HG03558 (cell line): ENCODE measurements at regions not wholly inside any gene's neighbourhood (a gene's known extent, or its start where the extent isn't known, plus 50 kb on each side); places are given as distances from the start of the nearest gene placed in this dataset.
"Not testable (repeated sequence)": the region's sequence is repeated elsewhere in the genome, so short reads cannot be mapped to it uniquely, and the experiment has no call there.

Experiments
- ATAC-seq: cut with Tn5 transposase; IDR thresholded peaks from one replicate; pipeline ENCODE4 v1.9.1; 2021; ENCODE audit warnings: moderate number of reproducible peaks; ENCODE audit not compliant: unreplicated experiment; ENCODE audit errors: extremely low read depth

GRCh38 chr15:22238276-22238958 lies 158.1 kb downstream of the OR4M2 start:
- ATAC-seq = not testable (repeated sequence)

DNA sequence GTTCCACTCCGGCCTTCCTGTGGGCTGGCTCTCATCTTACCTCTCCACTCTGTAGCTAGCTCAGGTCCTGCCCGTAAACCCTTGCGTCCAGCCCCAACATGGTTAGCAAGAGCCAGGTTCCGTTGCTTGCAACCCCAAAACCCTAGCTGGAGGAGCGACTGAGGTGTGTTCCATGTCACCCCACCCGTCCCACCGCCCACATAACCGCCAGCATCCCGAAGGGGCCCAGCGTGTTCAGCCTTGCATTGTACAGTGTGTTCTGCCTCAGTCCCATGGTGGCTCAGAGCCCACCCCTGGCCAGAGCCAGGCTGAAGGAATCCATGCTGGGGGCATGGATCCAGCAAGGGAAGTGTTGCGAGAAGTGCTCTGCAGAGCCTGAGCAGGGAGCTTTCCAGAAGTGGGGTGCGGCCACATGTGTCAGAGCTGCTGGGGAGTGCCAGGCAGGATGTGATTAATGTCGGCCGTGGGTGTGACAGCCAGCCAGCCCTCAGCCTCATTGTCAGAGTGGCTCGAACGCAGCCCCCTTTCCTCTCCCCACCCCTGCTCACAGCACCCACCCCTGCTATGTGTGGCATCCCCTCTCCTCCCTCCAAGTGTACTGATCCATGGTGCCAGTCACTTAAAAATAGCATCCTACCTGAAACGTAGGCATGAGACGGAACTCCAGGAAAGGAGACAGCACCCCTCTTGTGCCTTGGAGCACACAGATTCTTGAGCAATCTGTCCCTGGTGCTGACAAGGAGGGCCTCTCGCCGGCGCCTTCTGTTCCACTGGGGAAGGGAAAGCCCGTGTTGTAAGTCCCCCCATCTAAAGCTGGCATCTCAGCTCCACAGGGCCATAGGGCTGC lies 158.9 kb downstream of the OR4M2 start:
- not testable (repeated sequence) for ATAC-seq

- ATAC-seq = no peak
These were observed 159.5 kb downstream of the OR4M2 start for GRCh38 chr15:22239806-22240180.

DNA sequence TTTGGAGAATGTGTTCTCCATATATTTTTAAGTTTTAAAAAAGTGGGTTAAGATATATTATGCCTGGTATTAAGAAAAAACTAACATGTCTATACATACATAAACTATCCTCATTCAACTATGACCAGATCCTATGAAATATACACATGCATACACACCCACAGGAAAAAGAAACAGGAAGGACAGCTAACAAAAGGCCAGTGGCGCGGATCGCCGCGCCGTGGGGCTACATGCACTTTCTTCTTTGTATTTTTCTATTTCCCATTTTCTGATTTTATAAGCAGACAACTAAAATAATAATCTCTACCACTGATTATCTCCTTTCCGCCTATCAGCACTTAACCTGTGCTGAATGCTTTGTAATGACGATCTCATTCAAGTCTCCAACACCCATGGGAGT lies 160.1 kb downstream of the OR4M2 start:
- no peak for ATAC-seq

- no peak for ATAC-seq
These were observed 160.7 kb downstream of the OR4M2 start for GRCh38 chr15:22240986-22241385.

DNA sequence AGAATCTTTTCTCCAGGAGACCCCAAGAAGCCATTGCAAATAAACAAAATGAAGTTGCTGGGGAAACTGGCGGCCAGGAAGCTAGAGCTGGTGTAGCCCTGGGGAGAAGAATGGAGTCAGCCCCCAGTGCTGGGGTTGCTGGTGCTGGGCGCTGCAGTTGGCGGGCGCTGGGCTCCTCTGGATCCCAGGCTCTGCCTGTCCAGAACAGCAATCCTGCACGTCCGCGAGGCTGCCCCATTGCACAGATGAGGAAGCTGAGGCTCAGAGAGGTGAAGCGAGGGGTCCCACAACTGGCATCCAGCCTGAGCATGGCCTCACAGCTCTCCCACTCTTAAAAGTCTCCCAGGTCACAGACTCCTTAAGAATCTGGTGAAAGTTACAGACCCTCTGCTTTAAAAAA lies 161.1 kb downstream of the OR4M2 start:
- ATAC-seq = no peak

DNA sequence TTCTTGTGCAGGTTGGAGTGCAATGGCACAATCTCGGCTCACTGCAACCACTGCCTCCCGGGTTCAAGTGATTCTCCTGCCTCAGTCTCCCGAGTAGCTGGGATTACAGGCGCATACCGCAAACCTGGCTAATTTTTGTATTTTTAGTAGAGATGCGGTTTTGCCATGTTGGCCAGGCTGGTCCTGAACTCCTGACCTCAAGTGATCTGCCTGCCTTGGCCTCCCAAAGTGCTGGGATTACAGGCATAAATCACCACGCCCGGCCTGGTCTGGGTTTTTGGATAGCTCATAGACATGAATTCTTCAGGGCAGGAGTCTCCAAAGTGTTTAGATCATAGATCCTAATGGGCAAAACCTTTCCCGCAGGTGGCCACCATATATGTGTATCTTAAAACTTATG lies 162.0 kb downstream of the OR4M2 start:
- ATAC-seq = not testable (repeated sequence)

DNA sequence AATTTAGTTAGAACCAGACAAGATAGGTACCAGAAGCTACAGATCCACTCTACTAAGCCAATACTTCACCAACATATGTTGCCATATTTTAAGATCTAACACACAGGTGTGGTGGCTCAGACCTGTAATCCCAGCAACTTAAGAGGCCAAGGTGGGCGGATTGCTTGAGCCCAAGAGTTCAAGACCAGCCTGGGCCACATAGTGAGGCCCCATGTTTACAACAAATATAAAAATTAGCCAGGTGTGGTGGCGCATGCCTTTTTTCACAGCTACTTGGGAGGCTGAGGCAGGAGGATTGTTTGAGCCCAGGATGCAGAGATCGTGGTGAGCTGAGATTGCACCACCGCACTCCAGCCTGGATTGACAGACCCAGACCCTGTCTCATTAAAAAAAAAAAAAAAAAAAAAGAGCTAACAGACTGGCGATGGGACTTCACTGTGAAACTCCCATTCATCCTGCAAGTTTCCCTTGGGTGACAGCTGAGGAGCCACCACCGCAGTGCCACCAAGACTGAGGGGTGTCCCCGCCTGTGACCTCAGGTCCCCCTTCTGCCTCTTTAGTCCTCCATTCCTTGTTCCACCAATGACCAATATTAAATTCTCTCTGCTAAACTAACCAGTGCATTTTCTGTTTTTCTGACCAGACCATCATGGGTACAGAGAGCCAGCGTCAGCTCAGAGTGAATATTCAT lies 163.3 kb downstream of the OR4M2 start:
- ATAC-seq = no peak

- ATAC-seq = not testable (repeated sequence)
These were observed 169.2 kb downstream of the OR4M2 start for GRCh38 chr15:22249511-22249910.

GRCh38 chr15:22250501-22251290 lies 170.4 kb downstream of the OR4M2 start:
- ATAC-seq = not testable (repeated sequence)

DNA sequence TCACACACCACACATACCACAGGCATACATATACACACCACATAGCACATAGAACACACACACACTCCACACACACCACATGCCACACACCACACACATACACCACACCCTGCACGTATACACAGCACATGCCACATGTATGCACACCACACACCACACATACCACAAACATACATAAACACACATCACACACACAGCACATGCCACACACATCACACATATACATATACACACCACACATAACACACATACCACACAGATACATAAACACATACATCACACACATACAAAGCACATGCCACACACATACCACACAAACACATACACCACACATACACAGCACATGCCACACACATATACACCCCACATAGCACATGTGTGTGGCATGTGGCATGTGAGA lies 171.1 kb downstream of the OR4M2 start:
- ATAC-seq = no peak

- not testable (repeated sequence) for ATAC-seq
These were observed 171.7 kb downstream of the OR4M2 start for GRCh38 chr15:22252047-22252446.

GRCh38 chr15:22252521-22252920 lies 172.2 kb downstream of the OR4M2 start:
- not testable (repeated sequence) for ATAC-seq

DNA sequence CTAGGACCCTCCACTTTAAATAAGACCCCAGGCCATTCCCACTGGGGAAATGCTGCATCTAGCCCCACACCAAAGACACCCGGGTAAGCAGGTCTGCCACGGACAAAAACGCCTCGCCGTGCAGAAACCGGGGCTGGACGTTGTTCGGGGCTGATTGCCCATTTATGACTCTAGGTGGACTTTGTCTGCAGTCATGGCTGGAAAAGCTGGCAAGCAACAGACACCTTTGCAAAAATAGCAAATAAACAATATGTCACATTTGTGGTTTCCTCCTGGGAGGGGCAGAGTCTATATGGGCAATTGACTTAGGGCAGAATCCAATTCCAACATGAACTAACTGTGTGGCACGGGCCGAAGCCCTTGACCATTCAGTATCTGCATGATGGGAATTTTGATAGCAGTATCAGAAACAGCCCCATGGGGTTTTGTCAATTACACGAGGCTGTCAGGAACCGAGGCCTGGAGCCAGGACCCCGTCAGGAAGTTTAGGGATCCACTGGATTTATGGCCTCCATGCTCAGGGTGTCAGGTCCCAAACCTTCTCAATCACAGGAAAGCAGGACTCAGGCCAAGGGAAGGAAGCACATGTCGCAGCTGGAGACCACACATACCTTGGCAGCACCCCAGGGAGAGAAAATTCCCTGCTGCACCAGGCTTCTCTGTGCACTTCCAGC lies 172.8 kb downstream of the OR4M2 start:
- ATAC-seq = not testable (repeated sequence)

DNA sequence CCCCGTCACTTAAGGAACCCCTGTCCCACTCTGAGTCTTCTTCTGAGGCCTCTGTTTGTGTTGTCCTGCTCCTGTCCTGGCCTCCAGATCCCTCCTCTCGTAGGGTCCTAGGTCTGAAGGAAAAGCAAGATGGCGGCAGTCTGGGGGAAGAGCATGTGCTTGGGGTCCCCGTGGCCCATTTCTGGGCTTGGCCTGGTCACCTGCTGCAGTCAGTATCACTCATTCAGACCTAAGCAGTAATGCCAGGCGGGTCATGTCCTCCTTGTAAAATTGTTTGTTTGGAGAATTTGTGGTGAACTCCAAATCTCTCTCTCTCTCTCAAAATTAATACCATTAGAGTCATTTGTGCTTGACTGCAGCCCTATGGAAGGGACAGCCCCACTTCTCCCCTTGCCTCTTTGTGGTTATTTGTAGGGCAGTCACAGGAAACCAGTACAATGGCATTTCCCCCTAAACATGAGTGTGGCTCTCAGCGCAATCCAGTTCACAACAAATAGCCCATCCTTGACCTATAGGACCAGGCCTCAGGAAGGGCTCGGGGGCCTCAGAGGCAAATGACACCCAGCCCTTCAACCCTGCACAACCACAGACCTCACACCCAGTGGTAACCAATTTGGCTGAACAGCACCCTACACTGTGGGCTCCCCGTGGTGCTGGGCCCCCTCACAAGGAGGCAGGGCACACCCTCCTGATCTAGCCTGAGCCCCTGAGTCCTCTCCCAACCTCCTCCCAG lies 173.5 kb downstream of the OR4M2 start:
- ATAC-seq = peak; percentile 76

GRCh38 chr15:22254409-22255045 lies 174.2 kb downstream of the OR4M2 start:
- not testable (repeated sequence) for ATAC-seq

GRCh38 chr15:22255606-22256005 lies 175.3 kb downstream of the OR4M2 start:
- not testable (repeated sequence) for ATAC-seq

- ATAC-seq = not testable (repeated sequence)
These were observed 176.2 kb downstream of the OR4M2 start for GRCh38 chr15:22256389-22257046.
